Activated CD8-positive, alpha-beta T cell treated with anti-CD3 and anti-CD28 coated beads for 36 hours (primary cell): ENCODE measurements at regions not wholly inside any gene's neighbourhood (a gene's known extent, or its start where the extent isn't known, plus 50 kb on each side); places are given as distances from the start of the nearest gene placed in this dataset.

Source experiments
- ATAC-seq: fragments of 200-7000 bp; cut with Tn5 transposase; one replicate; pipeline ENCODE4 v1.10.0; 2021; ENCODE audit warnings: mild to moderate bottlenecking, moderate library complexity
- CTCF ChIA-PET: fragments of 350-600 bp; sonication (Branson Sonifier 250); formaldehyde crosslinking; loops from one replicate; lab custom pipeline; 2021; ENCODE audit warnings: antibody characterized with exemption; lab: Charles Lee
- POLR2A ChIA-PET: fragments of 350-600 bp; sonication (Branson Sonifier 250); formaldehyde crosslinking; loops from one replicate; lab custom pipeline; 2021; ENCODE audit warnings: antibody characterized with exemption; lab: Charles Lee
- DNase-seq: peaks from one replicate; pipeline ENCODE4 v3.0.0-alpha.2; 2020
- H3K27ac Mint-ChIP-seq: one replicate; pipeline ENCODE4 v1.8.0; 2021; ENCODE audit warnings: mild to moderate bottlenecking, mixed read lengths
- H3K27me3 Mint-ChIP-seq: one replicate; pipeline ENCODE4 v1.8.0; 2021; ENCODE audit warnings: mixed read lengths
- H3K36me3 Mint-ChIP-seq: one replicate; pipeline ENCODE4 v1.8.0; 2021; ENCODE audit warnings: low read depth, mixed read lengths
- H3K4me1 Mint-ChIP-seq: one replicate; pipeline ENCODE4 v1.8.0; 2021; ENCODE audit warnings: low read depth, mixed read lengths
- H3K4me3 Mint-ChIP-seq: one replicate; pipeline ENCODE4 v1.8.0; 2021; ENCODE audit warnings: mild to moderate bottlenecking, moderate library complexity, mixed read lengths
- H3K9me3 Mint-ChIP-seq: one replicate; pipeline ENCODE4 v1.8.0; 2021; ENCODE audit warnings: mixed read lengths
- intact Hi-C: fragments of 100-400 bp; cut with micrococcal nuclease; formaldehyde crosslinking; loops from one replicate; pipeline ENCODE4 v1.10.0; 2022
- TF ChIP-seq, protein P1 (sequence below): fragments of 200-600 bp; IDR thresholded peaks from one replicate; pipeline ENCODE4 v1.8.0; 2022; ENCODE audit warnings: antibody characterized with exemption, mild to moderate bottlenecking

DNA sequence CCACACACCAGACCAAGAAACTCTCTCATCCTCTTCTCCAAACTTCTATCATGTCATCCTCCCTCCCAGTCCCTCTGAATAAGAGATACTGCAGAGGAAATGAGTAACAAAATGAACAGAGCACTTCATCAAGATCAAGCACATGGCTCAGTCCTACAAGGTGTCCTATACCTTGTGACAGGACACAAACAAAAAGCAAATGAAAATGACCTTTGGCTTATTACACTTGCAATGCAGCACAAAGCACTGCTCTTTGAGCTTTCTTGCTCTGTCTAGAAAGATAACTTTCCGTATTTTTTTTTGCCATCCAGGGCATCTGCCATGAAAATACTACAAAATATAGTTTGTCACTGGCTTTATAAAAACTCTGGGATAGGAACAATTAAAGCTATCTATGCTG, 402.7 kb downstream of the HNRNPD start:
- DNase-seq (no peak), ATAC-seq (no peak)
- POLR2A ChIA-PET: no interaction called here
- Mint-ChIP-seq H3K9me3 (no peaks in the 10 kb centered on the region), H3K27me3 (peaks cover 6% of the 10 kb centered on the region), H3K4me1 (peaks cover under 1% of the 10 kb centered on the region), H3K36me3 (no peaks in the 10 kb centered on the region), H3K27ac (no peak overlapping the region), H3K4me3 (no peak overlapping the region)
- TF ChIP-seq, protein P1, sequence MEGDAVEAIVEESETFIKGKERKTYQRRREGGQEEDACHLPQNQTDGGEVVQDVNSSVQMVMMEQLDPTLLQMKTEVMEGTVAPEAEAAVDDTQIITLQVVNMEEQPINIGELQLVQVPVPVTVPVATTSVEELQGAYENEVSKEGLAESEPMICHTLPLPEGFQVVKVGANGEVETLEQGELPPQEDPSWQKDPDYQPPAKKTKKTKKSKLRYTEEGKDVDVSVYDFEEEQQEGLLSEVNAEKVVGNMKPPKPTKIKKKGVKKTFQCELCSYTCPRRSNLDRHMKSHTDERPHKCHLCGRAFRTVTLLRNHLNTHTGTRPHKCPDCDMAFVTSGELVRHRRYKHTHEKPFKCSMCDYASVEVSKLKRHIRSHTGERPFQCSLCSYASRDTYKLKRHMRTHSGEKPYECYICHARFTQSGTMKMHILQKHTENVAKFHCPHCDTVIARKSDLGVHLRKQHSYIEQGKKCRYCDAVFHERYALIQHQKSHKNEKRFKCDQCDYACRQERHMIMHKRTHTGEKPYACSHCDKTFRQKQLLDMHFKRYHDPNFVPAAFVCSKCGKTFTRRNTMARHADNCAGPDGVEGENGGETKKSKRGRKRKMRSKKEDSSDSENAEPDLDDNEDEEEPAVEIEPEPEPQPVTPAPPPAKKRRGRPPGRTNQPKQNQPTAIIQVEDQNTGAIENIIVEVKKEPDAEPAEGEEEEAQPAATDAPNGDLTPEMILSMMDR: no peak
- CTCF ChIA-PET: no interaction called here
- intact Hi-C loops: no loop called here

DNA sequence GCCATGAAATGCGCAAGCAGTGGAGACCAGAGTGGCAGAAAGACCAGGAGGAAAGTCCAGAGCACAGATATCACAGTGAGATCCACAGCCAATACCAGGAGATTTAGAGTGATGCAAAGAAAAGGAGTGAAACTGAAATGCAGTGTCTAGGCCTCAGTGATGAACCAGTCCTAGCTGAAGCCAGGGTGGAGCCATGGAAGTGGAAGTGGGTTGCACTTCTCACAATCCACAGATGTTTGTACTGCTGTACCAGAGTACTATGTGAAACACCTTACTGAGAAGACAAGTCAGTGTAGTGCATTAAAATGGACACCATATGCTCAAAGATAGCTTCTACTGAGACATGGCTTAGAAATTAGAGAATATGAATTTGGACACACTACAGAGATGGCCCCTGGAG, 403.3 kb downstream of the HNRNPD start:
- intact Hi-C loops: no loop called here
- POLR2A ChIA-PET: no interaction called here
- ATAC-seq (no peak), DNase-seq (no peak)
- TF ChIP-seq, protein P1: no peak
- H3K27ac Mint-ChIP-seq: no peak overlapping the region
- CTCF ChIA-PET: no interaction called here
- no peak overlapping the region for H3K4me3 Mint-ChIP-seq
- no peaks in the 10 kb centered on the region for H3K9me3 Mint-ChIP-seq
- no peaks in the 10 kb centered on the region for H3K36me3 Mint-ChIP-seq
- H3K4me1 Mint-ChIP-seq: peaks cover 4% of the 10 kb centered on the region
- H3K27me3 Mint-ChIP-seq: peaks cover 6% of the 10 kb centered on the region

DNA sequence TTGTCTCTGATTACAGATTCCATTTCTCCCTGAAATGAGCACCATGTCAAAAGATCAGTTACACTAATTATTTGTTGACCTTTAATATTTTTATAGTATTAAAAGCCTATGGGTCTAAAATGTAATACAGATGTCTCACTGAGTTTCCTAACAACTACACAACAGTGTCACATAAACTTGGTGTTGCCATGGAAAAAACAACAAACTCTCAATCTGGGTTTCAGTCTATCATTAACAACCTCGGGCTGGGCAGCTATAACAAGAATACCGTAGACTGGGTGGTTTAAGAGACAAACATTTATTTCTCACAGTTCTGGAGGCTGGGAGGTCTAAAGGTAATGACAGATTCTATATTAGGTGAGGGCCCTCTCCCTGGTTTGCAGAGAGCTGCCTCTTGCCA, 407.1 kb downstream of the HNRNPD start:
- H3K4me1 Mint-ChIP-seq: peaks cover 4% of the 10 kb centered on the region
- intact Hi-C loops: no loop called here
- DNase-seq: no peak
- no peak overlapping the region for H3K4me3 Mint-ChIP-seq
- ATAC-seq: no peak
- no peaks in the 10 kb centered on the region for H3K9me3 Mint-ChIP-seq
- TF ChIP-seq, protein P1: no peak
- H3K27ac Mint-ChIP-seq: no peak overlapping the region
- ChIA-PET POLR2A (interaction anchor here (0.6 kb wide), 1 partner anchor 15 kb away, joined by 3 read pairs; no protein-coding TSS in a partner anchor), CTCF (interaction anchor here (1.7 kb wide), 1 partner anchor 53 kb away, joined by 4 read pairs; no protein-coding TSS in a partner anchor)
- peaks cover 6% of the 10 kb centered on the region for H3K27me3 Mint-ChIP-seq
- H3K36me3 Mint-ChIP-seq: no peaks in the 10 kb centered on the region

DNA sequence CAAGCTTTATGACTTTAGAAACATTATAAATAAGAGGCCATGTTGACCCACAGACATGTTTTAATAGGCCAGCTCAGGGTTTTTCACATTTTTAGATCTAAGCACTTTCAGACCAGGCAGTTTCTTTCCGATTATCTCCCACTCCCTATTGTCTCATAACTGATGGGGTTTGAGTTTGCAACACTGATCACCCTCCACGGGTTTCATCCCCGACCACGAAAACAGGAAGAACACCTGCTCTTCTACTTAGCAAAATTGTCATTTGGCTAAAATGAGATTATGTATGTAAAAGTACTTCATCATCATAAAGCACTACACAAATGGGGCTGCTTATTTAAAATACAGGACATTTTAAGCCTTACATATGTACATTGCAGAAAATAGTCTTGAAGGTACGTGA, 407.9 kb downstream of the HNRNPD start:
- TF ChIP-seq, protein P1: no peak
- Mint-ChIP-seq H3K4me1 (peaks cover 4% of the 10 kb centered on the region), H3K36me3 (no peaks in the 10 kb centered on the region), H3K9me3 (no peaks in the 10 kb centered on the region), H3K27ac (no peak overlapping the region), H3K27me3 (peaks cover 6% of the 10 kb centered on the region), H3K4me3 (no peak overlapping the region)
- no peak for DNase-seq
- ChIA-PET POLR2A (no interaction called here), CTCF (interaction anchor here (0.6 to 1.5 kb wide), 3 partner anchors 17 to 52 kb away, joined by 3 read pairs; no protein-coding TSS in a partner anchor)
- no peak for ATAC-seq
- intact Hi-C loops: no loop called here

DNA sequence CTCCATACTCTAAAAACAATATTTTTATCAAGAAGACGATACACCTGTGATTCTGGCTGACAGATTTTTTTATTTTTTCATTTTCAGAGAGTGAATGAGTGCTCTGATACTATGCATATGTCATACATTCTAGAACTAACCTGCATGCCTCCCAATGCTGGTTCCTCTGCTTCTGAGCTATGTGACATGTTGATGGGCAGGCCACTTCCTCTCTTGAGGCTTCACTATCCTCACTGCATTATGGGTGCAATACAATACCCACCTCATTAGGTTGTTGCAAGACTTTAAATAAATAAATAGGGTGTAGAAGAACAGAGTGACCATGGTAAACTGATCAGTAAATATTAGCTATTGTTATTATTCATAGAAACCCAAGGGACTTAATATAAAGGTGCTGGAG, 408.3 kb downstream of the HNRNPD start:
- H3K36me3 Mint-ChIP-seq: no peaks in the 10 kb centered on the region

More for the DNA sequence above, 408.3 kb downstream of the HNRNPD start:
- ChIA-PET CTCF (interaction anchor here (0.6 to 1.5 kb wide), 3 partner anchors 17 to 51 kb away, joined by 3 read pairs; no protein-coding TSS in a partner anchor), POLR2A (no interaction called here)
- intact Hi-C loops: no loop called here
- no peaks in the 10 kb centered on the region for H3K9me3 Mint-ChIP-seq
- TF ChIP-seq, protein P1: no peak
- H3K27ac Mint-ChIP-seq: no peak overlapping the region
- no peak for ATAC-seq
- no peak for DNase-seq
- H3K4me1 Mint-ChIP-seq: peaks cover 4% of the 10 kb centered on the region
- no peak overlapping the region for H3K4me3 Mint-ChIP-seq
- H3K27me3 Mint-ChIP-seq: peaks cover 6% of the 10 kb centered on the region
